ENCODE measurements at regions not wholly inside any gene's neighbourhood (a gene's known extent, or its start where the extent isn't known, plus 50 kb on each side); places are given as distances from the start of the nearest gene placed in this dataset.
"Not testable (repeated sequence)": the region's sequence is repeated elsewhere in the genome, so short reads cannot be mapped to it uniquely, and the experiment has no call there.

- DNase-seq (ENCODE audit: low spot score), result not testable (repeated sequence)
These were observed 3051.6 kb downstream of the RPIA start for GRCh38 chr2:91742973-91743490.

GRCh38 chr2:91743910-91744309 is 3052.4 kb downstream of the RPIA start:
- not testable (repeated sequence) for DNase-seq (ENCODE audit: low spot score)

GRCh38 chr2:91744700-91745141 is 3053.2 kb downstream of the RPIA start:
- DNase-seq (ENCODE audit: low spot score), result not testable (repeated sequence)

- no peak for DNase-seq (ENCODE audit: low spot score)
These were observed 3057.4 kb downstream of the RPIA start for GRCh38 chr2:91748902-91749301.

GRCh38 chr2:91749665-91750064 is 3058.2 kb downstream of the RPIA start:
- DNase-seq (ENCODE audit: low spot score), result not testable (repeated sequence)

GRCh38 chr2:91759361-91759941 is 3068.0 kb downstream of the RPIA start:
- not testable (repeated sequence) for DNase-seq (ENCODE audit: low spot score)

- DNase-seq (ENCODE audit: low spot score), result not testable (repeated sequence)
These were observed 3069.2 kb downstream of the RPIA start for GRCh38 chr2:91760672-91761071.

GRCh38 chr2:91762312-91762711 is 3070.8 kb downstream of the RPIA start:
- DNase-seq (ENCODE audit: low spot score), result not testable (repeated sequence)

GRCh38 chr2:91763710-91764109 is 3072.2 kb downstream of the RPIA start:
- DNase-seq (ENCODE audit: low spot score), result not testable (repeated sequence)

- not testable (repeated sequence) for DNase-seq (ENCODE audit: low spot score)
These were observed 3073.1 kb downstream of the RPIA start for GRCh38 chr2:91764581-91765002.

- not testable (repeated sequence) for DNase-seq (ENCODE audit: low spot score)
These were observed 3073.7 kb downstream of the RPIA start for GRCh38 chr2:91765018-91765754.

GRCh38 chr2:91766349-91767048 is 3075.0 kb downstream of the RPIA start:
- DNase-seq (ENCODE audit: low spot score), result peak; percentile 91

- not testable (repeated sequence) for DNase-seq (ENCODE audit: low spot score)
These were observed 3076.8 kb downstream of the RPIA start for GRCh38 chr2:91768301-91768700.

GRCh38 chr2:91768997-91769396 is 3077.5 kb downstream of the RPIA start:
- not testable (repeated sequence) for DNase-seq (ENCODE audit: low spot score)

GRCh38 chr2:91770046-91770575 is 3078.6 kb downstream of the RPIA start:
- DNase-seq (ENCODE audit: low spot score), result peak; percentile 50

GRCh38 chr2:91771604-91772003 is 3080.1 kb downstream of the RPIA start:
- not testable (repeated sequence) for DNase-seq (ENCODE audit: low spot score)

GRCh38 chr2:91772240-91772937 is 3080.9 kb downstream of the RPIA start:
- DNase-seq (ENCODE audit: low spot score), result not testable (repeated sequence)

GRCh38 chr2:91773810-91774209 is 3082.3 kb downstream of the RPIA start:
- DNase-seq (ENCODE audit: low spot score), result not testable (repeated sequence)

GRCh38 chr2:91775193-91775592 is 3083.7 kb downstream of the RPIA start:
- DNase-seq (ENCODE audit: low spot score), result not testable (repeated sequence)

GRCh38 chr2:91780324-91780723 is 3088.9 kb downstream of the RPIA start:
- not testable (repeated sequence) for DNase-seq (ENCODE audit: low spot score)

GRCh38 chr2:91809391-91809790 is 3061.8 kb upstream of the TEKT4 start:
- not testable (repeated sequence) for DNase-seq (ENCODE audit: low spot score)
